ENCODE measurements at regions not wholly inside any gene's neighbourhood (a gene's known extent, or its start where the extent isn't known, plus 50 kb on each side); places are given as distances from the start of the nearest gene placed in this dataset.

GRCh38 chr6:7004581-7005297 is 103.0 kb upstream of the RREB1 start:
- no peak overlapping the region for H3K9ac ChIP-seq (ENCODE audit: extremely low read depth, insufficient read length, low read length)
- H3K4ac ChIP-seq (ENCODE audit: low read depth, low read length): no peak overlapping the region
- H3K4me2 ChIP-seq (ENCODE audit: insufficient read depth, insufficient read length, low read length): no peak overlapping the region
- H2BK5ac ChIP-seq (ENCODE audit: insufficient read length, low read length): no peak overlapping the region
- no peak overlapping the region for H2BK15ac ChIP-seq (ENCODE audit: low read depth, low read length)
- H2BK20ac ChIP-seq (ENCODE audit: low read depth, low read length, poor library complexity, severe bottlenecking): no peak overlapping the region
- no peak overlapping the region for H2AFZ ChIP-seq (ENCODE audit: low read length)
- no peak overlapping the region for H3K56ac ChIP-seq (ENCODE audit: insufficient read length, low read depth, low read length)
- no peaks in the 10 kb centered on the region for H4K20me1 ChIP-seq (ENCODE audit: control insufficient read depth, insufficient read depth, insufficient read length)
- Mint-ChIP-seq H3K36me3 (ENCODE audit: insufficient read depth in 1 of 3, low read depth in 3 of 3) (peaks cover 0 to 3% (median 0%) of the 10 kb centered on the region in 3 experiments; a peak in 1 of 7 replicates), H3K27ac (no peak overlapping the region), H3K4me1 (peaks cover 15 to 27% of the 10 kb centered on the region in 2 experiments), H3K4me3 (no peak overlapping the region), H3K9me3 (peaks cover 0 to 3% of the 10 kb centered on the region in 2 experiments; a peak in 2 of 5 replicates), H3K27me3 (ENCODE audit: low read depth) (no peaks in the 10 kb centered on the region; the same call in 1 of the 2 replicates)
- H2AK5ac ChIP-seq (ENCODE audit: insufficient read length, low read length): no peak overlapping the region
- WGBS (ENCODE audit: extremely low coverage, insufficient read length, low lambda C conversion rate): no CpG with 5 or more reads among the region's 8 CpGs
- H3K18ac ChIP-seq (ENCODE audit: insufficient read length, low read depth, low read length): no peak overlapping the region
- no peak overlapping the region for H2BK120ac ChIP-seq (ENCODE audit: low read depth, low read length, poor library complexity, severe bottlenecking)
- H3T11ph ChIP-seq (ENCODE audit: low read length): no peak overlapping the region
- H3K27ac ChIP-seq (ENCODE audit: insufficient read length, low read depth, low read length): no peak overlapping the region
- no peak overlapping the region for H3K14ac ChIP-seq (ENCODE audit: insufficient read depth, low read length)
- no peaks in the 10 kb centered on the region for H3K23me2 ChIP-seq (ENCODE audit: insufficient read length, low read depth, low read length, poor library complexity, severe bottlenecking)
- H3K79me2 ChIP-seq (ENCODE audit: insufficient read depth, low read length): no peaks in the 10 kb centered on the region
- no peak for DNase-seq
- TF ChIP-seq CTCF (conservative IDR thresholded peaks at IDR 0.05): no peak
- H3K23ac ChIP-seq (ENCODE audit: insufficient read length, low read depth, low read length): no peak overlapping the region
- H4K91ac ChIP-seq (ENCODE audit: insufficient read length, low read depth, low read length): no peak overlapping the region
- no peak overlapping the region for H4K8ac ChIP-seq (replicated peaks; ENCODE audit: insufficient read length, low read depth, low read length)
- no peaks in the 10 kb centered on the region for H3K27me3 ChIP-seq (ENCODE audit: insufficient read depth, low read length)
- no peak overlapping the region for H2BK12ac ChIP-seq (ENCODE audit: insufficient read length, low read depth, low read length)
- H3K4me1 ChIP-seq (ENCODE audit: insufficient read depth, low read length): peaks cover 4% of the 10 kb centered on the region; the same call in 1 of the 2 replicates
- H3K9me3 ChIP-seq (ENCODE audit: control insufficient read depth, low read depth, low read length): no peaks in the 10 kb centered on the region
- no peak overlapping the region for H4K5ac ChIP-seq (ENCODE audit: insufficient read length, low read depth, low read length)
- H3K79me1 ChIP-seq (ENCODE audit: insufficient read depth, low read depth, low read length, poor library complexity, severe bottlenecking): no peaks in the 10 kb centered on the region
